ENCODE measurements at regions not wholly inside any gene's neighbourhood (a gene's known extent, or its start where the extent isn't known, plus 50 kb on each side); places are given as distances from the start of the nearest gene placed in this dataset.

DNA sequence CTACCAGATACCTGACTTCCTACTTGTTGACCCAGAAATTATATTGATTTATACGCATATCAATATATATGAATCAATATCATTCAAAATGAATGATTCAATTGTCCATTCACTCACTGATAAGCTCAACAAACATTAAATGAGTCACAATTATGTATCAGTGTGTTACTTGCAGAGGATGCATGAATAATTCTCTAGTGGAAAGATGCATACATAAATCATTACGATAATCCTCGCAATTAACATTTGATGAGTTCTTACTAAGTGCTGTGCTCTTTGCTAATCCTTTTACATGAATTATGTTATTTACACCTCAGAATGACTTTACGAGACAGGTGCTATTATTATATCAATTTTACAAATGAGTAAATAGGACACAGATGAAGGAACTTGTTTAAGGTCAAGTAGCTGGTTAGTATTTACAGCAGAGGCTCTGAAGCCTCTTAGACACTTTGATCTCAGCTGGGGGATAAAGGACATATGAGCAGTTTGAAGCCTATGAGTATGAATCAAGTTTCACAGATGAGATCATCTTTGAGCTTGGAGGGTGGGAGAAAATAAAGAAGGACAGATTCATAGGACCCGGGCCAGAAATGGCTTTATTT lies 112.8 kb upstream of the ADAMTS5 start:
- H2AFZ ChIP-seq = no peak overlapping the region
- no peaks in the 10 kb centered on the region for H3K27me3 ChIP-seq (ENCODE audit: insufficient read depth)
- no peak overlapping the region for H3K4me3 ChIP-seq
- Mint-ChIP-seq H3K36me3 (ENCODE audit: low read depth) (no peaks in the 10 kb centered on the region), H3K4me1 (peaks cover 2% of the 10 kb centered on the region; the same call in 1 of the 3 replicates), H3K27me3 (ENCODE audit: insufficient read depth, low read depth, poor library complexity) (no peaks in the 10 kb centered on the region), H3K4me3 (no peak overlapping the region), H3K9me3 (no peaks in the 10 kb centered on the region), H3K27ac (no peak overlapping the region)
- TF ChIP-seq, protein P1, sequence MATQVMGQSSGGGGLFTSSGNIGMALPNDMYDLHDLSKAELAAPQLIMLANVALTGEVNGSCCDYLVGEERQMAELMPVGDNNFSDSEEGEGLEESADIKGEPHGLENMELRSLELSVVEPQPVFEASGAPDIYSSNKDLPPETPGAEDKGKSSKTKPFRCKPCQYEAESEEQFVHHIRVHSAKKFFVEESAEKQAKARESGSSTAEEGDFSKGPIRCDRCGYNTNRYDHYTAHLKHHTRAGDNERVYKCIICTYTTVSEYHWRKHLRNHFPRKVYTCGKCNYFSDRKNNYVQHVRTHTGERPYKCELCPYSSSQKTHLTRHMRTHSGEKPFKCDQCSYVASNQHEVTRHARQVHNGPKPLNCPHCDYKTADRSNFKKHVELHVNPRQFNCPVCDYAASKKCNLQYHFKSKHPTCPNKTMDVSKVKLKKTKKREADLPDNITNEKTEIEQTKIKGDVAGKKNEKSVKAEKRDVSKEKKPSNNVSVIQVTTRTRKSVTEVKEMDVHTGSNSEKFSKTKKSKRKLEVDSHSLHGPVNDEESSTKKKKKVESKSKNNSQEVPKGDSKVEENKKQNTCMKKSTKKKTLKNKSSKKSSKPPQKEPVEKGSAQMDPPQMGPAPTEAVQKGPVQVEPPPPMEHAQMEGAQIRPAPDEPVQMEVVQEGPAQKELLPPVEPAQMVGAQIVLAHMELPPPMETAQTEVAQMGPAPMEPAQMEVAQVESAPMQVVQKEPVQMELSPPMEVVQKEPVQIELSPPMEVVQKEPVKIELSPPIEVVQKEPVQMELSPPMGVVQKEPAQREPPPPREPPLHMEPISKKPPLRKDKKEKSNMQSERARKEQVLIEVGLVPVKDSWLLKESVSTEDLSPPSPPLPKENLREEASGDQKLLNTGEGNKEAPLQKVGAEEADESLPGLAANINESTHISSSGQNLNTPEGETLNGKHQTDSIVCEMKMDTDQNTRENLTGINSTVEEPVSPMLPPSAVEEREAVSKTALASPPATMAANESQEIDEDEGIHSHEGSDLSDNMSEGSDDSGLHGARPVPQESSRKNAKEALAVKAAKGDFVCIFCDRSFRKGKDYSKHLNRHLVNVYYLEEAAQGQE (IDR thresholded peaks at IDR 0.05; ENCODE audit: unreplicated experiment) = no peak
- TF ChIP-seq, protein P2, sequence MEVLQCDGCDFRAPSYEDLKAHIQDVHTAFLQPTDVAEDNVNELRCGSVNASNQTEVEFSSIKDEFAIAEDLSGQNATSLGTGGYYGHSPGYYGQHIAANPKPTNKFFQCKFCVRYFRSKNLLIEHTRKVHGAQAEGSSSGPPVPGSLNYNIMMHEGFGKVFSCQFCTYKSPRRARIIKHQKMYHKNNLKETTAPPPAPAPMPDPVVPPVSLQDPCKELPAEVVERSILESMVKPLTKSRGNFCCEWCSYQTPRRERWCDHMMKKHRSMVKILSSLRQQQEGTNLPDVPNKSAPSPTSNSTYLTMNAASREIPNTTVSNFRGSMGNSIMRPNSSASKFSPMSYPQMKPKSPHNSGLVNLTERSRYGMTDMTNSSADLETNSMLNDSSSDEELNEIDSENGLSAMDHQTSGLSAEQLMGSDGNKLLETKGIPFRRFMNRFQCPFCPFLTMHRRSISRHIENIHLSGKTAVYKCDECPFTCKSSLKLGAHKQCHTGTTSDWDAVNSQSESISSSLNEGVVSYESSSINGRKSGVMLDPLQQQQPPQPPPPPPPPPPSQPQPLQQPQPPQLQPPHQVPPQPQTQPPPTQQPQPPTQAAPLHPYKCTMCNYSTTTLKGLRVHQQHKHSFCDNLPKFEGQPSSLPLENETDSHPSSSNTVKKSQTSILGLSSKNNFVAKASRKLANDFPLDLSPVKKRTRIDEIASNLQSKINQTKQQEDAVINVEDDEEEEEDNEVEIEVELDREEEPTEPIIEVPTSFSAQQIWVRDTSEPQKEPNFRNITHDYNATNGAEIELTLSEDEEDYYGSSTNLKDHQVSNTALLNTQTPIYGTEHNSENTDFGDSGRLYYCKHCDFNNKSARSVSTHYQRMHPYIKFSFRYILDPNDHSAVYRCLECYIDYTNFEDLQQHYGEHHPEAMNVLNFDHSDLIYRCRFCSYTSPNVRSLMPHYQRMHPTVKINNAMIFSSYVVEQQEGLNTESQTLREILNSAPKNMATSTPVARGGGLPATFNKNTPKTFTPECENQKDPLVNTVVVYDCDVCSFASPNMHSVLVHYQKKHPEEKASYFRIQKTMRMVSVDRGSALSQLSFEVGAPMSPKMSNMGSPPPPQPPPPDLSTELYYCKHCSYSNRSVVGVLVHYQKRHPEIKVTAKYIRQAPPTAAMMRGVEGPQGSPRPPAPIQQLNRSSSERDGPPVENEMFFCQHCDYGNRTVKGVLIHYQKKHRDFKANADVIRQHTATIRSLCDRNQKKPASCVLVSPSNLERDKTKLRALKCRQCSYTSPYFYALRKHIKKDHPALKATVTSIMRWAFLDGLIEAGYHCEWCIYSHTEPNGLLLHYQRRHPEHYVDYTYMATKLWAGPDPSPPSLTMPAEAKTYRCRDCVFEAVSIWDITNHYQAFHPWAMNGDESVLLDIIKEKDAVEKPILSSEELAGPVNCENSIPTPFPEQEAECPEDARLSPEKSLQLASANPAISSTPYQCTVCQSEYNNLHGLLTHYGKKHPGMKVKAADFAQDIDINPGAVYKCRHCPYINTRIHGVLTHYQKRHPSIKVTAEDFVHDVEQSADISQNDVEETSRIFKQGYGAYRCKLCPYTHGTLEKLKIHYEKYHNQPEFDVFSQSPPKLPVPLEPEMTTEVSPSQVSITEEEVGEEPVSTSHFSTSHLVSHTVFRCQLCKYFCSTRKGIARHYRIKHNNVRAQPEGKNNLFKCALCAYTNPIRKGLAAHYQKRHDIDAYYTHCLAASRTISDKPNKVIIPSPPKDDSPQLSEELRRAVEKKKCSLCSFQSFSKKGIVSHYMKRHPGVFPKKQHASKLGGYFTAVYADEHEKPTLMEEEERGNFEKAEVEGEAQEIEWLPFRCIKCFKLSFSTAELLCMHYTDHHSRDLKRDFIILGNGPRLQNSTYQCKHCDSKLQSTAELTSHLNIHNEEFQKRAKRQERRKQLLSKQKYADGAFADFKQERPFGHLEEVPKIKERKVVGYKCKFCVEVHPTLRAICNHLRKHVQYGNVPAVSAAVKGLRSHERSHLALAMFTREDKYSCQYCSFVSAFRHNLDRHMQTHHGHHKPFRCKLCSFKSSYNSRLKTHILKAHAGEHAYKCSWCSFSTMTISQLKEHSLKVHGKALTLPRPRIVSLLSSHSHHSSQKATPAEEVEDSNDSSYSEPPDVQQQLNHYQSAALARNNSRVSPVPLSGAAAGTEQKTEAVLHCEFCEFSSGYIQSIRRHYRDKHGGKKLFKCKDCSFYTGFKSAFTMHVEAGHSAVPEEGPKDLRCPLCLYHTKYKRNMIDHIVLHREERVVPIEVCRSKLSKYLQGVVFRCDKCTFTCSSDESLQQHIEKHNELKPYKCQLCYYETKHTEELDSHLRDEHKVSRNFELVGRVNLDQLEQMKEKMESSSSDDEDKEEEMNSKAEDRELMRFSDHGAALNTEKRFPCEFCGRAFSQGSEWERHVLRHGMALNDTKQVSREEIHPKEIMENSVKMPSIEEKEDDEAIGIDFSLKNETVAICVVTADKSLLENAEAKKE (CRISPR knock-in tag; IDR thresholded peaks at IDR 0.05) = no peak
- no peak for TF ChIP-seq EZH2 (IDR thresholded peaks at IDR 0.05; ENCODE audit: low read depth, unreplicated experiment)
- TF ChIP-seq STAT1 (IDR thresholded peaks at IDR 0.05; ENCODE audit: unreplicated experiment) = no peak
- no peak for TF ChIP-seq POLR2AphosphoS5 (IDR thresholded peaks at IDR 0.05; ENCODE audit: low read depth)
- TF ChIP-seq NANOG (IDR thresholded peaks at IDR 0.05; ENCODE audit: borderline replicate concordance) = no peak
- no peak for TF ChIP-seq ZNF331 (CRISPR knock-in tag; IDR thresholded peaks at IDR 0.05; ENCODE audit: low read depth)
- TF ChIP-seq, protein P3, sequence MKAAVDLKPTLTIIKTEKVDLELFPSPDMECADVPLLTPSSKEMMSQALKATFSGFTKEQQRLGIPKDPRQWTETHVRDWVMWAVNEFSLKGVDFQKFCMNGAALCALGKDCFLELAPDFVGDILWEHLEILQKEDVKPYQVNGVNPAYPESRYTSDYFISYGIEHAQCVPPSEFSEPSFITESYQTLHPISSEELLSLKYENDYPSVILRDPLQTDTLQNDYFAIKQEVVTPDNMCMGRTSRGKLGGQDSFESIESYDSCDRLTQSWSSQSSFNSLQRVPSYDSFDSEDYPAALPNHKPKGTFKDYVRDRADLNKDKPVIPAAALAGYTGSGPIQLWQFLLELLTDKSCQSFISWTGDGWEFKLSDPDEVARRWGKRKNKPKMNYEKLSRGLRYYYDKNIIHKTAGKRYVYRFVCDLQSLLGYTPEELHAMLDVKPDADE (IDR thresholded peaks at IDR 0.05) = no peak
- no peak for TF ChIP-seq CREB1 (CRISPR knock-in tag; IDR thresholded peaks at IDR 0.05; ENCODE audit: low read depth)
- no peak for TF ChIP-seq ZNF114 (CRISPR knock-in tag; IDR thresholded peaks at IDR 0.05)
- TF ChIP-seq EZH2phosphoT487 (IDR thresholded peaks at IDR 0.05; ENCODE audit: unreplicated experiment) = no peak
- TF ChIP-seq JUNB (IDR thresholded peaks at IDR 0.05; ENCODE audit: unreplicated experiment) = no peak
- TF ChIP-seq, protein P4, sequence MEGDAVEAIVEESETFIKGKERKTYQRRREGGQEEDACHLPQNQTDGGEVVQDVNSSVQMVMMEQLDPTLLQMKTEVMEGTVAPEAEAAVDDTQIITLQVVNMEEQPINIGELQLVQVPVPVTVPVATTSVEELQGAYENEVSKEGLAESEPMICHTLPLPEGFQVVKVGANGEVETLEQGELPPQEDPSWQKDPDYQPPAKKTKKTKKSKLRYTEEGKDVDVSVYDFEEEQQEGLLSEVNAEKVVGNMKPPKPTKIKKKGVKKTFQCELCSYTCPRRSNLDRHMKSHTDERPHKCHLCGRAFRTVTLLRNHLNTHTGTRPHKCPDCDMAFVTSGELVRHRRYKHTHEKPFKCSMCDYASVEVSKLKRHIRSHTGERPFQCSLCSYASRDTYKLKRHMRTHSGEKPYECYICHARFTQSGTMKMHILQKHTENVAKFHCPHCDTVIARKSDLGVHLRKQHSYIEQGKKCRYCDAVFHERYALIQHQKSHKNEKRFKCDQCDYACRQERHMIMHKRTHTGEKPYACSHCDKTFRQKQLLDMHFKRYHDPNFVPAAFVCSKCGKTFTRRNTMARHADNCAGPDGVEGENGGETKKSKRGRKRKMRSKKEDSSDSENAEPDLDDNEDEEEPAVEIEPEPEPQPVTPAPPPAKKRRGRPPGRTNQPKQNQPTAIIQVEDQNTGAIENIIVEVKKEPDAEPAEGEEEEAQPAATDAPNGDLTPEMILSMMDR (conservative IDR thresholded peaks at IDR 0.05; ENCODE audit: low read depth in 2 of 2) = no peak
- no peak overlapping the region for H3K4me2 ChIP-seq
- no peaks in the 10 kb centered on the region for H3K9me2 ChIP-seq (ENCODE audit: insufficient read depth)
- no peak for DNase-seq (ENCODE audit: low spot score)
- H3K36me3 ChIP-seq (ENCODE audit: insufficient read depth) = no peaks in the 10 kb centered on the region
- no peaks in the 10 kb centered on the region for H4K20me1 ChIP-seq (replicated peaks; ENCODE audit: insufficient read depth)
- no peaks in the 10 kb centered on the region for H3K79me2 ChIP-seq (replicated peaks; ENCODE audit: insufficient read depth)
- no peak for ATAC-seq
- no peak overlapping the region for H3K27ac ChIP-seq (ENCODE audit: low read depth)
- no peaks in the 10 kb centered on the region for H3K4me1 ChIP-seq (ENCODE audit: insufficient read depth)
- no peaks in the 10 kb centered on the region for H3F3A ChIP-seq (replicated peaks; ENCODE audit: low read depth)

Measured in GM23338 (cell line).